ENCODE measurements at regions not wholly inside any gene's neighbourhood (a gene's known extent, or its start where the extent isn't known, plus 50 kb on each side); places are given as distances from the start of the nearest gene placed in this dataset.

GRCh38 chr16:87007907-87008306 is 309.3 kb downstream of the C16orf95 start:
- Mint-ChIP-seq H3K4me1 (ENCODE audit: low read depth) (no peaks in the 10 kb centered on the region), H3K9me3 (no peaks in the 10 kb centered on the region)
- intact Hi-C loops (cut with micrococcal nuclease), result no loop called here

GRCh38 chr16:87008664-87009063 is 308.5 kb downstream of the C16orf95 start:
- no peak overlapping the region for H3K27ac Mint-ChIP-seq
- H3K9me3 Mint-ChIP-seq, result no peaks in the 10 kb centered on the region
- no peaks in the 10 kb centered on the region for H3K4me1 Mint-ChIP-seq (ENCODE audit: low read depth)
- intact Hi-C loops (cut with micrococcal nuclease), result no loop called here
- no peak overlapping the region for H3K4me3 Mint-ChIP-seq (ENCODE audit: low read depth)
- no peaks in the 10 kb centered on the region for H3K27me3 Mint-ChIP-seq (ENCODE audit: low read depth)
- H3K36me3 Mint-ChIP-seq (ENCODE audit: low read depth), result no peaks in the 10 kb centered on the region
- no peak for DNase-seq (ENCODE audit: low spot score)

More at GRCh38 chr16:87007907-87008306, 309.3 kb downstream of the C16orf95 start:
- Mint-ChIP-seq H3K27ac (no peak overlapping the region), H3K4me3 (ENCODE audit: low read depth) (no peak overlapping the region), H3K36me3 (ENCODE audit: low read depth) (no peaks in the 10 kb centered on the region), H3K27me3 (ENCODE audit: low read depth) (no peaks in the 10 kb centered on the region)
- no peak for DNase-seq (ENCODE audit: low spot score)

GRCh38 chr16:87012954-87013938 is 303.9 kb downstream of the C16orf95 start:
- Mint-ChIP-seq H3K36me3 (ENCODE audit: low read depth) (no peaks in the 10 kb centered on the region), H3K4me3 (ENCODE audit: low read depth) (no peak overlapping the region), H3K27ac (no peak overlapping the region), H3K27me3 (ENCODE audit: low read depth) (peaks cover 7% of the 10 kb centered on the region), H3K9me3 (no peaks in the 10 kb centered on the region), H3K4me1 (ENCODE audit: low read depth) (peaks cover 2% of the 10 kb centered on the region)
- intact Hi-C loops (cut with micrococcal nuclease), result no loop called here
- DNase-seq (ENCODE audit: low spot score), result no peak

- Mint-ChIP-seq H3K27me3 (ENCODE audit: low read depth) (peaks cover 7% of the 10 kb centered on the region), H3K36me3 (ENCODE audit: low read depth) (no peaks in the 10 kb centered on the region), H3K9me3 (no peaks in the 10 kb centered on the region), H3K4me3 (ENCODE audit: low read depth) (no peak overlapping the region), H3K4me1 (ENCODE audit: low read depth) (peaks cover 2% of the 10 kb centered on the region), H3K27ac (no peak overlapping the region)
- intact Hi-C loops (cut with micrococcal nuclease), result no loop called here
- no peak for DNase-seq (ENCODE audit: low spot score)
Measured at GRCh38 chr16:87014112-87014511, 303.1 kb downstream of the C16orf95 start.

- Mint-ChIP-seq H3K9me3 (no peaks in the 10 kb centered on the region), H3K4me3 (ENCODE audit: low read depth) (no peak overlapping the region), H3K27ac (no peak overlapping the region), H3K4me1 (ENCODE audit: low read depth) (peaks cover 2% of the 10 kb centered on the region), H3K36me3 (ENCODE audit: low read depth) (no peaks in the 10 kb centered on the region), H3K27me3 (ENCODE audit: low read depth) (peaks cover 7% of the 10 kb centered on the region)
- intact Hi-C loops (cut with micrococcal nuclease), result no loop called here
- no peak for DNase-seq (ENCODE audit: low spot score)
Measured at GRCh38 chr16:87015021-87015420, 302.2 kb downstream of the C16orf95 start.

- Mint-ChIP-seq H3K4me1 (ENCODE audit: low read depth) (peaks cover 2% of the 10 kb centered on the region), H3K4me3 (ENCODE audit: low read depth) (no peak overlapping the region), H3K9me3 (no peaks in the 10 kb centered on the region), H3K27me3 (ENCODE audit: low read depth) (peaks cover 7% of the 10 kb centered on the region), H3K36me3 (ENCODE audit: low read depth) (no peaks in the 10 kb centered on the region), H3K27ac (no peak overlapping the region)
- DNase-seq (ENCODE audit: low spot score), result no peak
- intact Hi-C loops (cut with micrococcal nuclease), result no loop called here
Measured at GRCh38 chr16:87016046-87017035, 300.9 kb downstream of the C16orf95 start.

GRCh38 chr16:87017371-87018012 is 299.7 kb downstream of the C16orf95 start:
- H3K4me3 Mint-ChIP-seq (ENCODE audit: low read depth), result no peak overlapping the region
- intact Hi-C loops (cut with micrococcal nuclease), result no loop called here
- peaks cover 7% of the 10 kb centered on the region for H3K27me3 Mint-ChIP-seq (ENCODE audit: low read depth)
- DNase-seq (ENCODE audit: low spot score), result no peak
- no peaks in the 10 kb centered on the region for H3K36me3 Mint-ChIP-seq (ENCODE audit: low read depth)
- H3K27ac Mint-ChIP-seq, result no peak overlapping the region
- H3K4me1 Mint-ChIP-seq (ENCODE audit: low read depth), result peaks cover 2% of the 10 kb centered on the region
- H3K9me3 Mint-ChIP-seq, result no peaks in the 10 kb centered on the region

GRCh38 chr16:87025676-87026075 is 291.5 kb downstream of the C16orf95 start:
- no peak overlapping the region for H3K4me3 Mint-ChIP-seq (ENCODE audit: low read depth)
- no peaks in the 10 kb centered on the region for H3K4me1 Mint-ChIP-seq (ENCODE audit: low read depth)
- H3K27ac Mint-ChIP-seq, result no peak overlapping the region
- no peak for DNase-seq (ENCODE audit: low spot score)
- H3K36me3 Mint-ChIP-seq (ENCODE audit: low read depth), result no peaks in the 10 kb centered on the region
- intact Hi-C loops (cut with micrococcal nuclease), result no loop called here
- no peaks in the 10 kb centered on the region for H3K27me3 Mint-ChIP-seq (ENCODE audit: low read depth)
- H3K9me3 Mint-ChIP-seq, result no peaks in the 10 kb centered on the region

GRCh38 chr16:87027056-87027616 is 290.1 kb downstream of the C16orf95 start:
- DNase-seq (ENCODE audit: low spot score), result no peak
- Mint-ChIP-seq H3K4me3 (ENCODE audit: low read depth) (no peak overlapping the region), H3K4me1 (ENCODE audit: low read depth) (no peaks in the 10 kb centered on the region), H3K27ac (no peak overlapping the region), H3K9me3 (no peaks in the 10 kb centered on the region), H3K36me3 (ENCODE audit: low read depth) (no peaks in the 10 kb centered on the region), H3K27me3 (ENCODE audit: low read depth) (no peaks in the 10 kb centered on the region)
- intact Hi-C loops (cut with micrococcal nuclease), result no loop called here

- no peak overlapping the region for H3K4me3 Mint-ChIP-seq (ENCODE audit: low read depth)
- H3K36me3 Mint-ChIP-seq (ENCODE audit: low read depth), result no peaks in the 10 kb centered on the region
- no peaks in the 10 kb centered on the region for H3K4me1 Mint-ChIP-seq (ENCODE audit: low read depth)
- no peaks in the 10 kb centered on the region for H3K9me3 Mint-ChIP-seq
- DNase-seq (ENCODE audit: low spot score), result no peak
- intact Hi-C loops (cut with micrococcal nuclease), result no loop called here
- no peaks in the 10 kb centered on the region for H3K27me3 Mint-ChIP-seq (ENCODE audit: low read depth)
- no peak overlapping the region for H3K27ac Mint-ChIP-seq
Measured at GRCh38 chr16:87028481-87029320, 288.5 kb downstream of the C16orf95 start.

- Mint-ChIP-seq H3K9me3 (no peaks in the 10 kb centered on the region), H3K36me3 (ENCODE audit: low read depth) (no peaks in the 10 kb centered on the region), H3K27ac (no peak overlapping the region), H3K4me1 (ENCODE audit: low read depth) (no peaks in the 10 kb centered on the region), H3K27me3 (ENCODE audit: low read depth) (no peaks in the 10 kb centered on the region), H3K4me3 (ENCODE audit: low read depth) (no peak overlapping the region)
- DNase-seq (ENCODE audit: low spot score), result no peak
- intact Hi-C loops (cut with micrococcal nuclease), result no loop called here
Measured at GRCh38 chr16:87032554-87032953, 284.6 kb downstream of the C16orf95 start.

All from activated T-helper 2 cell treated with anti-CD3 and anti-CD28 coated beads, Interferon-gamma antibody, Interleukin-2, Interleukin-4, amounts not matched to agents 10 μg/mL and 5 μg/mL and 100 μg/mL, durations not matched to agents 14 hours and 24 hours and 36 hours (primary cell).